NCI-H2171 treated with DMSO at 0.1 percent for 48 hours (cell line): ENCODE measurements at regions not wholly inside any gene's neighbourhood (a gene's known extent, or its start where the extent isn't known, plus 50 kb on each side); places are given as distances from the start of the nearest gene placed in this dataset.
"Not testable (repeated sequence)": the region's sequence is repeated elsewhere in the genome, so short reads cannot be mapped to it uniquely, and the experiment has no call there.

Experiments
- DNase-seq: peaks from one replicate; lab custom pipeline; 2025; lab: John Stamatoyannopoulos, UW

DNA sequence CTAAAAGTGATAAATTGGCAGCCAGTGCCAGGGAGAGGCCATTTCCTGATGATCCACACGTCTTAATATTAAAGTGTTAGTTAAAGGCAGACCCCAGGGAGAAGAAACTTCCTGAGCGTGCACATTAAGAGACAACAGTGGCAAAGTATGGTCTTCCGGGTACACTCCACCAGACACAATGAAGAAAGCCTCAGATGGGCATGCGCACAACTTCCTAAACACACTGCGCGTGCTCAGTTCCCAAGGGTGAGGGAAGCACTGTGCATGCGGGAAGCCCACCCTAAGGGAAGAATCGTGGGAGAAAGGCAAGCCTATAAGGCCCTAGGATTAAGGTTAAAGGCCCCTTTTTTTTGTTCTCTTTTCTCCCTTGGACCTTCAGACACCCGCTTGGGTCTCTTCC is 140.7 kb upstream of the CDKN3 start:
- no peak for DNase-seq

- no peak for DNase-seq
Measured at GRCh38 chr14:54257424-54257823, 139.4 kb upstream of the CDKN3 start.

- DNase-seq = no peak
Measured at GRCh38 chr14:54258382-54258781, 138.4 kb upstream of the CDKN3 start.

GRCh38 chr14:54259821-54260220 is 137.0 kb upstream of the CDKN3 start:
- no peak for DNase-seq

GRCh38 chr14:54261283-54261682 is 135.5 kb upstream of the CDKN3 start:
- DNase-seq = no peak

- not testable (repeated sequence) for DNase-seq
Measured at GRCh38 chr14:54266616-54267015, 130.2 kb upstream of the CDKN3 start.

GRCh38 chr14:54267172-54267571 is 129.6 kb upstream of the CDKN3 start:
- no peak for DNase-seq

DNA sequence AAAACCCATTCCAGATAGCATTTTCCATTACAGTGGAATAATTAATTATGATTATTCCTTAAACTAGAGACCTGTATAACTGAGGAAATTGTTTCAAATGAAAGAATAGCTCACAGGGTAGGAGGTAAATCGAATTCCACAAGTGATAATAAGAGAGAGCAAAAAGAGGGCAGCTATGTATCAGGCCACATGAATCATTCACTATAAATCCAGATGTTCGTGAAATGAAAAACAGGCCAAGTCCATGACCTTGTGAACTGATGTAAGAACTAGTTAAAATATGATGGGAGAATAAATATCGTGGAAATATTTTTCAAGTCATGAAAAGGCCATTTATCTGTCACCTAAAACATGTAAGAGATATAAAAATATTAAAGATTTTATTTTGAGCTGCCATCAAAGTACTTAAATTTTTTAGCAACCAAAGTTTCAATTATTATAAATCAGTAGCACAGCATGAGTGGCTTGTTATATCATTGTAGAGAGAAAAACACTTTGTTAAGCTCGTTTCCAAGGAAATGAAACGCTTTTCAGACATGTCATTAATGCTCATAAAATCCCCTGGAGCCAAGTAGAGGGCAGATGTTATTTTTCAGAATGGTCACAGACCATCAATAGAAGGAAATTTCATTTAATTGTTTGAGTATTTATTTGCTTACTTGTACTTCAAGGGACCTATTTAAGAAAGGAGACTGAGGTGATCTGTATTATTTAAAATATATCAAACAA is 120.6 kb upstream of the CDKN3 start:
- DNase-seq = no peak

- no peak for DNase-seq
Measured at GRCh38 chr14:54278087-54278486, 118.7 kb upstream of the CDKN3 start.

DNA sequence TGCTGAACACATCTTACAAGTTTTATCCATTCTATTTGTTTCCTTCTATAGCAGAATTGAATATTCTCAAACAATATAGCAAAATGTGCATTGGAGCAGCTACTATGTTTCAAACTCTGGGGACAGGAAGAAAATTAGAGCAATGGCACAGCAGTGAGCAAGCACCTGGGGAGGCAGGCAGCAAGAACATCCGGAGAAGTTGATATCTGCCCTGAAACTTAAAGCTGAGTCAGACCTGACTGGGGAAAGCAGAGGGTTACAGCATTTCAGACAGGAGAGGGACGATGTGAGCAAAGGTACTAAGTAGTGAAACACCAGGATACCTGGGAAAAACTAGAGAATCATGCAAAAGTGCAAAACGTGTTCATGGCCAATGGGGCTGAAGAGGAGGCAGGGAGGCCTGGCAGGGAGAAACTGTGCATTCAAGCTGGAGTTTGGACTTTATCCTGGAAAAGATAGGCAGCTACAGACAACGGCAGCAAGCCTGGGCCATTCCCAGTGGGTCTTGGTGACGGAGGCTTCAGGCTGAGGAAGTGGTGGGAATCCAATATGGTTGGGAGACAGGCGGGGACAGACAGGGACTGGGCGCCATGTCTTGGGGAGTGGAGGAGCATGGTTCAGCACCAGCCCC is 118.0 kb upstream of the CDKN3 start:
- DNase-seq = no peak

DNA sequence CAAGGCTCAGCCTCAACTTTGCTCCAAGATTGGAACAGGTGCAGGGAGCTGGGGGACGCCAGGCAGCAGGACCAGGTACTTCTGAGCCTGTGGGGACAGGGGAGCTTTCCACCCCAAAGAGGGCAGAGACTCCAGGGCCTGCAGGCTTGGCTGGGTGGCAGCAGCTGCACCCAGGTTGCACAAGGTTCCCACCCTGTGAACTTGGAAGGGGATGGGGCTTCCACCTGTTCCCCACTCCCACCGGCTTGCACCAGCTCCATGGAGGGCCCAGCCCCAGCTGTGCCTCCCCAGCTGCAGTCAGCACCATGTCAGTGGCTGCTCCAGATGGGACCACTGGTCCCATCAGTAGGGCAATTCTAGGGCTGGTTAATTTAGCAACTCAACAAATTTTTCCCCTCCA is 114.0 kb upstream of the CDKN3 start:
- no peak for DNase-seq

DNA sequence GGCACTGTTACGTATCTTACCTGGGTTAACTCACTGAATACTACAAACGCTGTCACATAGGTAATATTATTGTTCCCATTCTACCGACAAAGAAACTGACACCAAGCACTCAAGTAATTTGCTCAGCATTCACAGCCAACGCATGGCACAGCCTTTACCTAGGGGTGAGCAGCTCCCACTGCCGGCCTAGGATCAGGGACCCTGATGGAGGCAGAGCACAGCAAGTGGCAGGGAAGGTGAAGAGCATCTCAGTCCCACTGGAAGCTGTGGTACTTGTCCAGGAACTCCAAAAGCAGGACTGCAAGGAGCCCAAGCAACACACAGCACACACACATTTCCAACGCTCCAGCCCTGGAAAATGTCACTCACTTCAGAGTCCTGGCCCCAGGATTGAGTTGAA is 111.8 kb upstream of the CDKN3 start:
- no peak for DNase-seq

DNA sequence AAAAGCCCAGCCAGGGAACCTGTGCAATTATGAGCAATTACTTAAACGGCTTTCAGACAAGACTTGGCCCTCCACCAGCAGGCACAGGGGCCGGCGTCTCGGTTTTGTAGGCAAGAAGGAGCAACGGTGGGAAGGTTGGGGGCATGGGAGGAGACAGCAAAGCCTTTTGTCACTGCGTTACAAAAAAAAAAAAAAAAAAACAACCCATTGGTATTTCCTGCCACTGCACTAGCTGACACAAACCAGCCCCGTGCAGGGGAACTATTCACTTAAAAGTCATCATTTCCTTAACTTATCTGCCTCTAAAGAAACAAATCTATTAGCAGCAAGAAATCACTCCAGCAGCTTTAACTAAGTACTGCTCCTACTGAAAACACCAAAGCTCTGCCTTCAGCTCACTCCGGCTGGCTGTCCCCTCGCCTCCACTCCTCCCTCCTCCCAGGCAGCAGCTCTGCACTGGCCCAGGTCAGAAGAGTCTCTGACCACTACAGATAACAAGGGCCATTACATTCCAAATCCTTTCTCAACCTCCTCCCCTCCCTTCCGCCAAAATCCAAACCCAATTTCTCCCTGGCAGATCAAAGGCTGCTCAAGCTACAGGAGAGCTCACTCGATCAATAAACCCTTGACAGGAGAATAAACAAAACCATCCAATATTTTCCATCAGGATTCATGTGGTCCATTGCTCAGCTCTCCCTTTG is 105.2 kb upstream of the CDKN3 start:
- DNase-seq = no peak

- no peak for DNase-seq
Measured at GRCh38 chr14:54294802-54295201, 102.0 kb upstream of the CDKN3 start.

GRCh38 chr14:54299410-54300363 is 97.1 kb upstream of the CDKN3 start:
- no peak for DNase-seq

- no peak for DNase-seq
Measured at GRCh38 chr14:54300881-54301280, 95.9 kb upstream of the CDKN3 start.

DNA sequence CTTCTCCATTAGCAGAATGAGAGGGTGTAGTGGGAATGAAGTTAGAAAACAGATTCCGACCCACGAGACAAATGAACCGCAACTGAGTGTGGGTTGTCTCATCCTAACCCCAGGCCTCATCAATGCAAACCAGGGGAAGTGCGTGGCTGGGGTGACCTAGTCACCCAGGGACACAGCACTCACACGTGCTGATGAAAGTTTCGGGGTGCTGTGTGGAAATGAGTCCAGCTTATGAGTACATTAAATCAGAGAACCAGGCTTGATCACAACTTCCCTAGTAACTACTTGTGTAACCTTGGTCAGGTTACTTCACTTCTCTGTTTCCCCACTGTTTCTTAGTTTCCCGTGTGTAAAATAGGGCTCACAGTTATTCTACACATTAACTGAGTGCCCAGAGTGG is 95.4 kb upstream of the CDKN3 start:
- DNase-seq = no peak

GRCh38 chr14:54306806-54307205 is 90.0 kb upstream of the CDKN3 start:
- no peak for DNase-seq

- no peak for DNase-seq
Measured at GRCh38 chr14:54309615-54310014, 87.2 kb upstream of the CDKN3 start.

DNA sequence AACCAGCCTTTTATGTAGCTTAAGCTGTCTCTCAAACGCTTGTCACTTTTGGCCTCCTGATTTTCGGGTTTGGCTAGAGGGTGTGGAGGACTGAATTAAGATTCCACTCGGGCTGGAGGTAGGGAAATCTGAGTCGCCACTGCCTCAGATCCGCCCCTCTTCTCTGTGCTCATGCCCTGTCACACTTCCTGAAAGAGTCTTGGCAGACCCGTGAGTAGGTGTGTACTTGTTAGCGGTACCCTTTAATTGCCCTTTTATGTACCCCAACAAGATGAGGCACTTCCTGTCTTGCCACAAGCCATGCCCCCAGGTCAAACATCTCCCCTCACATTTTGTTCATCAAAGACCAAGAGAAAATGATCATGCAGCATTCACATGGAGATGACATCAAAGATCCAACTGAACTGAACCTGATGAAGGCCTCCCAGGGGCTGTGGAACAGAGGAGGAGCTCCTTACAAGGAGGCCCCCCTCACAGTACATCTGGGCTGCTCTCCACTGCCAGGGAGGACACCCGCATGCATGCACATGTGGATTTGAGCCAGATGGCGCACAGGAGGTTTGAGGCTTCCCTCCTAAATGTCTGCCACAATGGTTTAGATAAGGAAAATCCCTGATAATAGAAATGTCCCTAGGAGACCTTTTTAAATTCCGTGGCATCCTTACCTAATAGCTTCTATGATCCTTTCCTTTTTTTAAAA is 86.5 kb upstream of the CDKN3 start:
- DNase-seq = no peak

- DNase-seq = no peak
Measured at GRCh38 chr14:54310851-54311228, 86.0 kb upstream of the CDKN3 start.
